Lung (tissue), 11 donors: ENCODE measurements at regions not wholly inside any gene's neighbourhood (a gene's known extent, or its start where the extent isn't known, plus 50 kb on each side); places are given as distances from the start of the nearest gene placed in this dataset.

Experiments
- ATAC-seq: fragments of 200-7000 bp; cut with Tn5 transposase; one replicate; pipeline ENCODE4 v1.9.1; 2020; ENCODE audit warnings: moderate number of reproducible peaks; ENCODE audit not compliant: insufficient read depth, low FRiP score
- DNase-seq, 3 donors: peaks; one replicate each; pipeline ENCODE4 v3.0.0-alpha.2; 2013 to 2017
- H3K27ac ChIP-seq, 2 donors: one replicate each; pipeline ENCODE4 v1.5.1; 2013; ENCODE audit warnings: mild to moderate bottlenecking in 2 of 2, moderate library complexity in 2 of 2, control low read depth in 1 of 2, inconsistent platforms in 1 of 2, low read depth in 1 of 2, low read length in 1 of 2
- H3K27me3 ChIP-seq, 3 donors: one replicate each; pipeline ENCODE4 v1.5.1; 2013; ENCODE audit warnings: low read length in 2 of 3; ENCODE audit not compliant: control insufficient read depth in 3 of 3, insufficient read depth in 3 of 3
- H3K36me3 ChIP-seq, 4 donors: one replicate each; pipeline ENCODE4 v1.5.1; 2013; ENCODE audit warnings: low read length in 4 of 4, mild to moderate bottlenecking in 1 of 4, moderate library complexity in 1 of 4; ENCODE audit not compliant: control insufficient read depth in 4 of 4, insufficient read depth in 4 of 4
- H3K4me1 ChIP-seq, 5 donors: one replicate each; pipeline ENCODE4 v1.5.1; 2013; ENCODE audit warnings: low read length in 5 of 5, mild to moderate bottlenecking in 2 of 5, moderate library complexity in 1 of 5; ENCODE audit not compliant: control insufficient read depth in 5 of 5, insufficient read depth in 5 of 5
- H3K4me3 ChIP-seq: one replicate; pipeline ENCODE4 v1.5.1; 2013; ENCODE audit warnings: mild to moderate bottlenecking, control low read depth, moderate library complexity
- H3K9ac ChIP-seq, 2 donors: one replicate each; pipeline ENCODE4 v1.5.1; 2013; ENCODE audit warnings: low read length in 2 of 2, control low read depth in 1 of 2; ENCODE audit not compliant: insufficient read depth in 1 of 2
- H3K9me3 ChIP-seq, 4 donors: one replicate each; pipeline ENCODE4 v1.5.1; 2013; ENCODE audit warnings: low read length in 3 of 4, mild to moderate bottlenecking in 1 of 4, moderate library complexity in 1 of 4; ENCODE audit not compliant: control insufficient read depth in 4 of 4, insufficient read depth in 3 of 4
- CTCF ChIP-seq: IDR thresholded peaks from 2 replicates; pipeline ENCODE4 v1.5.1; 2012; ENCODE audit warnings: mild to moderate bottlenecking; ENCODE audit errors: control extremely low read depth, extremely low read depth
- WGBS, 2 donors: extraction: QIAGEN DNeasy Blood & Tissue Kit; methylation state at CpG; one replicate each; pipeline ENCODE4 v1.1.7; 2013; 5-methylcytosine and 5-hydroxymethylcytosine counted together
- donor health status: control.
- donor health status: control.
- donor health status: Bipolar disorder and iron deficiency.
- donor health status: healthy.
- donor health status: DM: yes; HTN: yes; CAD: no.

- no peak for ATAC-seq
- no peak for DNase-seq
- no peak overlapping the region for H3K4me3 ChIP-seq
Observed at GRCh38 chr6:114839019-114839418, 496.2 kb upstream of the HS3ST5 start.

GRCh38 chr6:114833211-114833610 is 490.4 kb upstream of the HS3ST5 start:
- no peak for TF ChIP-seq CTCF
- WGBS, 2 donors: 74 to 81% methylated on average over 1 of the region's 1 CpG
- Histone ChIP-seq H3K4me3 (no peak overlapping the region), H3K27me3 (no peaks in the 10 kb centered on the region), H3K9me3 (no peaks in the 10 kb centered on the region), H3K4me1 (peaks cover 0 to 10% (median 0%) of the 10 kb centered on the region in 5 donors), H3K9ac (no peak overlapping the region), H3K27ac (no peak overlapping the region), H3K36me3 (no peaks in the 10 kb centered on the region)
- DNase-seq (peak; percentile 30 to 86 (median 79)), ATAC-seq (no peak)

More at GRCh38 chr6:114839019-114839418, 496.2 kb upstream of the HS3ST5 start:
- no peaks in the 10 kb centered on the region for H3K27me3 ChIP-seq
- H3K9me3 ChIP-seq: no peaks in the 10 kb centered on the region
- H3K4me1 ChIP-seq: peaks cover 0 to 3% (median 0%) of the 10 kb centered on the region in 5 donors
- H3K9ac ChIP-seq: no peak overlapping the region
- H3K27ac ChIP-seq: no peak overlapping the region
- H3K36me3 ChIP-seq: no peaks in the 10 kb centered on the region
- no peak for TF ChIP-seq CTCF
- WGBS, 2 donors: 71 to 74% methylated on average over 2 of the region's 2 CpGs

GRCh38 chr6:114830515-114830914 is 487.7 kb upstream of the HS3ST5 start:
- H3K4me1 ChIP-seq: peaks cover 0 to 10% (median 0%) of the 10 kb centered on the region in 5 donors
- H3K27ac ChIP-seq: no peak overlapping the region
- no peaks in the 10 kb centered on the region for H3K9me3 ChIP-seq
- no peak for DNase-seq
- no peak overlapping the region for H3K4me3 ChIP-seq
- H3K27me3 ChIP-seq: no peaks in the 10 kb centered on the region
- TF ChIP-seq CTCF: no peak
- no peaks in the 10 kb centered on the region for H3K36me3 ChIP-seq
- H3K9ac ChIP-seq: no peak overlapping the region
- no peak for ATAC-seq
- WGBS, 2 donors: 44 to 59% methylated on average over 1 of the region's 1 CpG

- no peak for TF ChIP-seq CTCF
- H3K36me3 ChIP-seq: no peaks in the 10 kb centered on the region
- WGBS, 2 donors: 83 to 90% methylated on average over 1 of the region's 1 CpG
Observed at GRCh38 chr6:114827135-114827534, 484.3 kb upstream of the HS3ST5 start.

More at GRCh38 chr6:114827135-114827534, 484.3 kb upstream of the HS3ST5 start:
- DNase-seq: no peak
- no peaks in the 10 kb centered on the region for H3K9me3 ChIP-seq
- no peaks in the 10 kb centered on the region for H3K27me3 ChIP-seq
- ATAC-seq: no peak
- no peak overlapping the region for H3K9ac ChIP-seq
- no peak overlapping the region for H3K27ac ChIP-seq
- H3K4me3 ChIP-seq: no peak overlapping the region
- peaks cover 0 to 9% (median 0%) of the 10 kb centered on the region in 5 donors for H3K4me1 ChIP-seq
